Astrocyte (in vitro differentiated cells and primary cell): ENCODE measurements at regions not wholly inside any gene's neighbourhood (a gene's known extent, or its start where the extent isn't known, plus 50 kb on each side); places are given as distances from the start of the nearest gene placed in this dataset.

Experiments used
- DNase-seq: peaks from one replicate; pipeline ENCODE4 v3.0.0-alpha.2; 2010; ENCODE audit warnings: low read depth
- FAIRE-seq: peaks from 2 replicates; lab custom pipeline; 2011; peaks lifted over from hg19 to GRCh38; lab: Jason Lieb, UNC
- H2AFZ ChIP-seq: 2 replicates; pipeline ENCODE4 v1.6.0; 2012; ENCODE audit warnings: low read depth, low read length, inconsistent platforms
- H3K27ac ChIP-seq: 2 replicates; pipeline ENCODE4 v1.5.1; 2011; ENCODE audit warnings: low read depth, low read length, inconsistent platforms
- H3K27me3 ChIP-seq: 2 replicates; pipeline ENCODE4 v1.6.0; 2011; ENCODE audit warnings: low read length, inconsistent platforms; ENCODE audit not compliant: insufficient read depth
- H3K36me3 ChIP-seq: 2 replicates; pipeline ENCODE4 v1.5.1; 2011; ENCODE audit warnings: low read length, inconsistent platforms; ENCODE audit not compliant: insufficient read depth
- H3K4me1 ChIP-seq: 2 replicates; pipeline ENCODE4 v1.5.1; 2011; ENCODE audit warnings: low read length, inconsistent platforms; ENCODE audit not compliant: insufficient read depth
- H3K4me2 ChIP-seq: 2 replicates; pipeline ENCODE4 v1.6.0; 2012; ENCODE audit warnings: low read length, inconsistent platforms
- H3K4me3 ChIP-seq: 2 replicates; pipeline ENCODE4 v1.5.1; 2011; ENCODE audit warnings: low read depth, mild to moderate bottlenecking, low read length, inconsistent platforms; ENCODE audit not compliant: insufficient read depth
- H3K79me2 ChIP-seq: 2 replicates; pipeline ENCODE4 v1.6.0; 2012; ENCODE audit warnings: mild to moderate bottlenecking, low read length, inconsistent platforms; ENCODE audit not compliant: insufficient read depth
- H3K9ac ChIP-seq: 2 replicates; pipeline ENCODE4 v1.6.0; 2012; ENCODE audit warnings: mild to moderate bottlenecking, low read length, inconsistent platforms
- H3K9me3 ChIP-seq: 2 replicates; pipeline ENCODE4 v1.5.1; 2012; ENCODE audit warnings: low read depth, mild to moderate bottlenecking, low read length, inconsistent platforms; ENCODE audit not compliant: insufficient read depth
- H4K20me1 ChIP-seq: 2 replicates; pipeline ENCODE4 v1.6.0; 2012; ENCODE audit warnings: low read length, inconsistent platforms; ENCODE audit not compliant: insufficient read depth
- H3K27ac Mint-ChIP-seq: one replicate; pipeline ENCODE4 v1.8.0; 2021; ENCODE audit warnings: mild to moderate bottlenecking, mixed read lengths; ENCODE audit not compliant: unreplicated experiment
- H3K27me3 Mint-ChIP-seq: one replicate; pipeline ENCODE4 v1.8.0; 2021; ENCODE audit warnings: low read depth, mixed read lengths; ENCODE audit not compliant: unreplicated experiment
- H3K36me3 Mint-ChIP-seq: one replicate; pipeline ENCODE4 v1.8.0; 2021; ENCODE audit warnings: low read depth, mixed read lengths; ENCODE audit not compliant: unreplicated experiment
- H3K4me1 Mint-ChIP-seq: one replicate; pipeline ENCODE4 v1.8.0; 2021; ENCODE audit warnings: low read depth, mixed read lengths; ENCODE audit not compliant: unreplicated experiment
- H3K4me3 Mint-ChIP-seq: one replicate; pipeline ENCODE4 v1.8.0; 2021; ENCODE audit warnings: mild to moderate bottlenecking, moderate library complexity, mixed read lengths; ENCODE audit not compliant: unreplicated experiment
- H3K9me3 Mint-ChIP-seq: one replicate; pipeline ENCODE4 v1.8.0; 2021; ENCODE audit warnings: mild to moderate bottlenecking, mixed read lengths; ENCODE audit not compliant: unreplicated experiment
- CTCF ChIP-seq: IDR thresholded peaks from 2 replicates; pipeline ENCODE4 v1.5.1; 2011; ENCODE audit warnings: low read depth, mild to moderate bottlenecking, inconsistent platforms, low read length, moderate library complexity; ENCODE audit not compliant: insufficient read depth
- EZH2 ChIP-seq: IDR thresholded peaks from 2 replicates; pipeline ENCODE4 v1.6.1; 2012; ENCODE audit warnings: mild to moderate bottlenecking, low read length, inconsistent platforms; ENCODE audit not compliant: insufficient read depth

- TF ChIP-seq CTCF (no peak), EZH2 (no peak)
- Histone ChIP-seq H3K79me2 (no peaks in the 10 kb centered on the region), H3K9me3 (peaks cover 4% of the 10 kb centered on the region), H3K9ac (no peak overlapping the region), H3K4me3 (no peak overlapping the region), H3K27ac (no peak overlapping the region), H3K4me2 (no peak overlapping the region), H3K4me1 (no peaks in the 10 kb centered on the region), H2AFZ (no peak overlapping the region), H3K36me3 (no peaks in the 10 kb centered on the region), H3K27me3 (no peaks in the 10 kb centered on the region), H4K20me1 (no peaks in the 10 kb centered on the region)
- H3K4me1 Mint-ChIP-seq = peaks cover 4% of the 10 kb centered on the region
- H3K9me3 Mint-ChIP-seq = peaks cover 25% of the 10 kb centered on the region
- peaks cover 25% of the 10 kb centered on the region for H3K27me3 Mint-ChIP-seq
- DNase-seq (no peak), FAIRE-seq (no peak)
- H3K36me3 Mint-ChIP-seq = peaks cover 1% of the 10 kb centered on the region
- H3K4me3 Mint-ChIP-seq = no peak overlapping the region
- no peak overlapping the region for H3K27ac Mint-ChIP-seq
Measured at GRCh38 chr20:24867556-24867955, 81.5 kb upstream of the CST7 start.

GRCh38 chr20:24868396-24868927, 80.6 kb upstream of the CST7 start:
- H3K9me3 Mint-ChIP-seq = peaks cover 25% of the 10 kb centered on the region
- Histone ChIP-seq H3K36me3 (no peaks in the 10 kb centered on the region), H3K4me1 (no peaks in the 10 kb centered on the region), H2AFZ (no peak overlapping the region), H3K4me2 (no peak overlapping the region), H3K9ac (no peak overlapping the region), H4K20me1 (no peaks in the 10 kb centered on the region), H3K9me3 (peaks cover 4% of the 10 kb centered on the region), H3K27ac (no peak overlapping the region), H3K79me2 (no peaks in the 10 kb centered on the region), H3K4me3 (no peak overlapping the region), H3K27me3 (no peaks in the 10 kb centered on the region)
- no peak overlapping the region for H3K27ac Mint-ChIP-seq
- no peak for FAIRE-seq
- no peak for DNase-seq
- H3K4me3 Mint-ChIP-seq = no peak overlapping the region
- peaks cover 1% of the 10 kb centered on the region for H3K36me3 Mint-ChIP-seq
- H3K27me3 Mint-ChIP-seq = peaks cover 25% of the 10 kb centered on the region
- TF ChIP-seq CTCF (no peak), EZH2 (no peak)
- H3K4me1 Mint-ChIP-seq = peaks cover 4% of the 10 kb centered on the region

- H3K4me3 ChIP-seq = no peak overlapping the region
- Mint-ChIP-seq H3K4me1 (peaks cover 4% of the 10 kb centered on the region), H3K27ac (no peak overlapping the region), H3K9me3 (peaks cover 21% of the 10 kb centered on the region), H3K4me3 (no peak overlapping the region), H3K27me3 (peaks cover 25% of the 10 kb centered on the region), H3K36me3 (peaks cover 1% of the 10 kb centered on the region)
- no peaks in the 10 kb centered on the region for H3K4me1 ChIP-seq
- no peak for TF ChIP-seq CTCF
- no peak for TF ChIP-seq EZH2
- no peak for DNase-seq
- FAIRE-seq = no peak
- no peak overlapping the region for H3K4me2 ChIP-seq
- H3K36me3 ChIP-seq = no peaks in the 10 kb centered on the region
- no peak overlapping the region for H3K27ac ChIP-seq
- H3K9me3 ChIP-seq = peaks cover 4% of the 10 kb centered on the region
- no peak overlapping the region for H3K9ac ChIP-seq
- H3K79me2 ChIP-seq = no peaks in the 10 kb centered on the region
- no peak overlapping the region for H2AFZ ChIP-seq
- H4K20me1 ChIP-seq = no peaks in the 10 kb centered on the region
- H3K27me3 ChIP-seq = no peaks in the 10 kb centered on the region
Measured at GRCh38 chr20:24868959-24869358, 80.1 kb upstream of the CST7 start.
